NCI-H1417 treated with DMSO at 0.1 percent for 48 hours (cell line): ENCODE measurements at regions not wholly inside any gene's neighbourhood (a gene's known extent, or its start where the extent isn't known, plus 50 kb on each side); places are given as distances from the start of the nearest gene placed in this dataset.

ENCODE experiments used
- DNase-seq: peaks from one replicate; lab custom pipeline; 2025; lab: John Stamatoyannopoulos, UW

- DNase-seq = no peak
Measured at GRCh38 chr6:6704103-6705060, 115.9 kb downstream of the LY86 start.

- no peak for DNase-seq
Measured at GRCh38 chr6:6705061-6705425, 116.5 kb downstream of the LY86 start.

- DNase-seq = no peak
Measured at GRCh38 chr6:6705915-6706675, 117.6 kb downstream of the LY86 start.

DNA sequence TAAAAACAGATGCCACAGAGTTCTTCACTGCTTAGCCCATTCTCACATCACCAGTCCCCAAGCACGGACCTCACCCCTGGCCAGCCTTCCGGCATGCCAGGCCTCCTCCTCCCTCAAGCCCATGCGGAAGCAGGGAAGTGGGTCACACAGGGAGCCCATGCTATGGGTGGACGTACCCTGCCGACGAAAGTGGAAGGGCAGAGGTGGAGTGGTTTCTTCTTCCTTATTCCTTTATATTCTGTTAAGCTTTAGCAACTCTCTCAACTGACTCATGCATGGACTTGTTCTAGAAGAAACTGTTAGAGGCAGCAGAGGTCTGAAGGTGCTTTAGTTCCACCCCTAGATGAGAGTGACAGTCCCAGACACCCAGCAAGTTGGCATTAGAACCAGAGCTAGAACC is 118.6 kb downstream of the LY86 start:
- DNase-seq = no peak

- DNase-seq = no peak
Measured at GRCh38 chr6:6709106-6709505, 120.6 kb downstream of the LY86 start.

DNA sequence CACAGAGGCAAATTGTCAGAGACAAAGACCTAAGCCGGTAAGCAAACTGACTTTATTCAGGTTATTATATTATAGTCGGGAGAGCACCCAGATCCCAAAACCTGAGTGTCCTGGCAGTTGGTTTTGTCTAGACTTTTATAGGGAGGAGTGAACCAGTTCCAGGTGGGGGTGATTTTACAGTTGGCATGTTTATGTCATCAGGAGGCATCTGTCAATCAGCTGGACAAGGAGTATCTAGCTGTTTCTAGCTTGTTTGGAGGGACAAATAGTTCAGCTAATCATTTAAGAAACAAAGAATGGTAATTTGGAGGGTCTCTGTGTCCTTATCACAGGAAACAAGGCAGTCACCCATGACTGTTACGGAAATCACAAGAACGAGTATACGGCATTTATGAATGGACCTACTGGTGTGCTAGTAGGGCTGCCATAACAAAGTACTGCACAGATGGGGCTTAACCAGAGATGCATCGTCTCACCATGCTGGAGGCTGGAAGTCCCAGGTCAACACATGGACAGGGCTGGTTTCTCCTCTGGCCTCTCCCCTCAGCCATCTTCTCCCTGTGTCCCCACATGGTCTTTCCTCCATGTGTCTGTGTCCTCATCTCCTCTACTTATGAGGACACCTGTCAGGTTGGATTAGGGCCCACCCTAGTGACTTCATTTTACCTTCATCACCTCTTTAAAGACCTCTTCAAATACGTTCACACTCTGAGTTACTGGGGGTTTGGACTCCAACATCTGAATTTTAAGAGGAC is 122.7 kb downstream of the LY86 start:
- DNase-seq = no peak

DNA sequence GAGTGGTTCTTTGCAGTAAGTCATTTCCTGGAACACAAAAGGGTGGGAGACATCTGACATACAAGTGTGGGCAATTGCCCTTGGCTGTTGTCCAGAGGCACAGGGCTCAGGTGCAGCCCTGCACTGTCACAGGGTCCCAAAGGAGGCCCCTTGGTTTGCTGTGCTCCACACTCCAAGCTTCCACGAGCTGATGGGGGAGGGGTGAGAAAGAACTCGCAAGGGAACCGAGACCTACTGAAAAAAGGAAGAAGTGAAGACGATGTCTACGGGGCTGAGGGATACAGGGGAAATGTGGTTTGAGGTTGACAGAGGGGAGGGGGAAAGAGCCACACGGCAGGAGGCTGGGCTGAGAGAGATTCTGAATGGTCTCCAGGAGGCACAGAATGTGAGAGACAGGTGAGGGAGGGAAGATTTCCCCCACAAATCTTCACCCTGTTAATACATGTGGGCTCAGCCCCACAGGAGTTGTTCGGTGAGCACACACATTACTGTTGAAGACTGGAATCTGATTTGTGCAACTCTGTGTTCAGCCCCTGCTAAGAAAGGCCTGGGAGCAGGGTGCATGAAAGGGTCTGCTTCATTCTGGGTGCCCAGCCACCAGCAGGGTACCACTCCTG is 123.4 kb downstream of the LY86 start:
- DNase-seq = no peak

GRCh38 chr6:6712449-6713403 is 124.2 kb downstream of the LY86 start:
- no peak for DNase-seq

DNA sequence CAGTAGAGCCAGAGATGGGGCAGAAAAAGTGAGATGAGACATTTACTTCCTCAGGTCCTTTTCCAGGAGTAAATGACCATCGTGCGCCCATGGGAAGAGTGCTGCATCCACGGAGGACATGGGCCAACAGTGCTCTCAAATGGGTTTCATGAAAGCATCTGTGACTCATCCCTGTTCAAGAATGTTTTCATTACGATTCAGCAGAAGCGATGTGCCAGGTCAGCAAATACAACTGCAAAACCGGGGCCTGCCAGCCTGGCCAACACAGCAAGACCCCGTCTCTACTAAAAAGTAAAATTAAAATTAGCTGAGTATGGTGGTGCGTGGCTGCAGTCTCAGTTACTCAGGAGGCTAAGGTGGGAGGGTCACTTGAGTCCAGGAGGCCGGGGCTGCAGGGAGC is 125.1 kb downstream of the LY86 start:
- DNase-seq = no peak

DNA sequence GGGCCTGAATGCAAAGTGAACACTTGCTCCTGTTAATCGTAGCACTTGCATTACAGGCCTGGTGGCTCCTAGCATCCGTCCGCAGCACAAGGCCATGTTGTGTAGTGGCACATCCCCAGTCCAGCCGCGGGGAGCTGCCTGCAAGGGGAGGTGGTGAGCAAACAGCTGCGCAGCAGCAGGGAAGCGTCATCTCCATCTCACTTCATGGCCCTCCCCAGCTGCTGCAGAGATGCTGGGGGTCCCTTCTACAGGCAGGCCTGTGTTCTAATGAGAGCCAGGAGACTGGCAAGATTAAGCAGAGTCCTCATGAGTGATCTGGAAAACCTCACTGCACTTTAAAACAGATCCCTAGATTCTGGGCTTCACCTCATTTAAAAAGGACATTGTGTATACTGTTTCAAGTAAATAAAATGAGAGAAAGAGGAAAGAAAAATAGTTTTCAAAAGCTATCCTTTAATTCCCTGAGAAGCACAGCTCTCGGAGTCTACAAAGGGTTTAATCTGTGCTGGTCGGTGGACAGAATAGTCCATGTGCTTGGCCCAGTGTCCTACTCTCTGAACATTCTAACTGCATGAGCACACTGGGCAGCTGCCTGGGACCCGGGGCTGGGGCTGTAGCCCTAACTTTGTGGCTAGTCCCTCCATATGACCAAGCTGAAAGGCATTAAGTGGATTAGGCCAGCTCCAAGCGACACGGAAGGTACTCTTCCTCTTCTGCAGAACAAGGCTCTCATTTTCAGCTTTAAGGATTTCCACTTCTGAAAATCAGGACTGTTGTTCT is 125.8 kb downstream of the LY86 start:
- DNase-seq = no peak

DNA sequence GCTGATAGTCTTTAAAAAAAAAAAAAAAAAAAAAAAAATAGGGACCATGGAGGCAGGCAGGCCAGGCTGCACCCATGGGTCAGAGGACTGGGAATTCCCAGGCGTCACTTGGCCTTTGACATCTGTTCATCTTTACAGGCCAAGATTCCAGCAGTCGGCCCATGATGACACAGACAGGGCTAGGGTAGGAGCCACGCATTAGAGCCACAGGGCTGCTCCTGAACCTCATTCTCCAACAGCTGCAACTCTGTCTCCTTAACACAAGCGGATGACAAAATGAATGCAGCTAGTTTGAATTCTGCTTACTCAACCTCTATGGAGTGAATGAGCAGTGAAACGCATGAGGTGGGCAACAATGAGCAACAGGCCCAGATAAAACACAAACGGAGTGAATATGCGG is 126.4 kb downstream of the LY86 start:
- DNase-seq = no peak

DNA sequence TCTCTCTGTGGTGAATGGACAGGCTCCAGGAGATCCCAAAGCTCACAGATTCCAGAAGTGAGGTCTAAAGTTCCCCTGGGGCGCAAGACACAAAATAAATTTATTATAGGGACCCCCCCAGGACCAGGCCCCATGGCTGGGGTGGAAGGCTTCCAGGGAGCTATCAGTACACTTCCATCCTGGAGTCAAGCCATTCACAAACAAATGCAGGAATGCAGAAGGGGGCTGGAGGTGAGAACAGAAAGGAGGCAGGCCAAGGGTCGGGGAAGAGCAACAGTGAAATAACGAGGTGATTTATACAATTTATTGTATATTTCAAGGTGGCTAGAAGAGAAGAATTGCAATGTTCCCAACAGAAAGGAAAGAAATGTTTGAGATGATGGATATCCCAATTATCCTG is 126.9 kb downstream of the LY86 start:
- DNase-seq = no peak

DNA sequence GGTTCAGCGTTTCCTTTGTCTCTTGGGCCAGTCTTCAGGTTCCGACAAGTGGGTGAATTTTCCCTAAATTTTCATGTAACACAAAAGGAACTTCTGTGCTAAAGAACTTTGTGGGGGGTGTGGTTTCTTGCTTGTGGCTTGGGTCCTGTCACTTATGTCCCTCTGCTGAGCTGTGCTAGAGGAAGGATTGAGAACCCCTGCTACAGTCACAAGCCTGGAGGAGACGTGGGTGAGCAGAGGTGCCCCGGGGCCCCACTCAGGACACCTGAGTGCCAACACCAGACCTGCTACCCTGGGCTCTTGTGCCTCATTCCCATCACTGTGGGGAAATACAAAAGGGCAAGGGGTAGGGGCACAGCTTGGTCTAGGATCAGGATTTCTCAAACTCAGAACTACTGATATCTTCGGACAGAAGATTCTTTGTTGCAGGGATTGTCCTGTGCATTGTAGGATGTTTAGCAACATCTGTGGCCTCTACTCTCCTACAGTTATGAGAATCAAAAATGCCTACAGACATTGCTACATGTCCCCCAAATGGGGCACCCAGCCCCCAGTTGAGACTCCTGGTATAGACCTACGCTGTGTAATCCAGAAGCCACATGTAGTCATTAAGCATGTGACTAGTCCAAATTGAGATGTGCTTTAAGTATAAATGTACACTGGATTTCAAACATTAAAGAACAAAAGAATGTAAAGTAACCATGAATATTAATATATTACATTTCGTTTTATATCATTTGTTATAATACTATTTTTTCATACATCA is 128.7 kb downstream of the LY86 start:
- no peak for DNase-seq

GRCh38 chr6:6717953-6718352 is 129.4 kb downstream of the LY86 start:
- no peak for DNase-seq

GRCh38 chr6:6721606-6722005 is 133.1 kb downstream of the LY86 start:
- no peak for DNase-seq

DNA sequence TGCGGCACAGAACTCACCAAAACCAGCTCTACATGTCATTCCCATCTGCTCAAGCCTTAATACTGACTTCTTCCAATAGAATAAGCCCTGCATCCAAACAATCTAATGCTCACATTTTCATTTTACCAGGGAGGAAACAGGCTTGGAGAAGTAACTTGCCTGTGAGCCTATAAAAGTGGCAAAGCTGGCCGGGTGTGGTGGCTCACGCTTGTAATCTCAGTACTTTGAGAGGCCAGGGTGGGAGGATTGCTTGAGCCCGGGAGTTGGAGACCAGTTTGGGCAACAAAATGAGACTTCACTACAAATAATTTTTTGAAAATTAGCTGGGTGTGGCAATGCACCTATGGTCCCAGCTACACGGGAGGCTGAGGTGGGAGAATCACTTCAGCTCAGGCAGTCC is 133.7 kb downstream of the LY86 start:
- no peak for DNase-seq

DNA sequence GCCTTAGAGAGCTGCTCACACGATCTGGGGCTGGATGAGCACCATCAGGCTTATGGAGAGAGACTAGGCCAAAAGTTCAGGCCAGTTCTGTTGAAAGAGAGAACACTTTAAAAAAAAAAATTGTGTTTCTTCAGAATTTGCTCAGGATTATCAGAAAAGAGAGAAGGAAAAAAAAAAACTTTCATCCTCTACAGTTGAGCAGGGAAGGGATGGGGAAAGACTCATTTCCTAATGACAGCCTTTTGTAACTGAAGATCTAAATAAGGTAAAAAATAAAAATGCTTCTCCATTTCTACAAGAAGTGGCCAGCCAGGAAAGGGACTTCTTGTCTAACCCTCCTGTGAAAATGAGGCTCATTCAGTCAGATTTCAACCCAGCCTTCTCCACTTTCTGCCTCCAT is 134.8 kb downstream of the LY86 start:
- no peak for DNase-seq

DNA sequence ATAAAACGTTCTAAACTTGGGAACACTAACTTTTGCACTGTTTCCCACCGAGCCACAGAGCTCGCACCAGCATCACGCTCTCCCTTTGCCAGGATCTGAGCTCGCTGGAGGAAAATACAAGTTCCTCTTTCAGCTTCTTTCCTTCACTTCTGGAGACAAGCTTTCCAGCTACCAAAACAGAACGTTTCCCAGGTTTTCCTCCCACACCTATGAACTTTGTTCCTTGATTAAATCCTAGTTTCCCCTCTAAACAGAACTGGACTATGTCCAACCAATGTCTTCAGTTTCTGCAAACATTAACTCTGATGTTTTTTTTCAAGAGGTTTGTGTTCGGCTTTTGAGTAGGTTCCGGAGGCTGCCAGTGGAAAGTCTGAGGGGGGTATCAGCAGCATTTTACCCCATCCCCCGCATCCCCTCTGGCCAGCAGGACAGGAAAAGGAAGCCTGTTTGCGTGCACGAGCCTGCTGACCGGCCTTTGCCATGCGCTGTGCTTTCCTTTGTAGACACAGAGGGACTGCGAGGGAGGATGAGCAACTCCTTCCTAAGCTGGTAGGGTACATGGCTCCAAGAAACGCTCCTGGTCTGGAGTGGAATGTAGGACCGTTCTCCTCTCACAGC is 135.5 kb downstream of the LY86 start:
- no peak for DNase-seq
